ENCODE measurements at regions not wholly inside any gene's neighbourhood (a gene's known extent, or its start where the extent isn't known, plus 50 kb on each side); places are given as distances from the start of the nearest gene placed in this dataset.

DNA sequence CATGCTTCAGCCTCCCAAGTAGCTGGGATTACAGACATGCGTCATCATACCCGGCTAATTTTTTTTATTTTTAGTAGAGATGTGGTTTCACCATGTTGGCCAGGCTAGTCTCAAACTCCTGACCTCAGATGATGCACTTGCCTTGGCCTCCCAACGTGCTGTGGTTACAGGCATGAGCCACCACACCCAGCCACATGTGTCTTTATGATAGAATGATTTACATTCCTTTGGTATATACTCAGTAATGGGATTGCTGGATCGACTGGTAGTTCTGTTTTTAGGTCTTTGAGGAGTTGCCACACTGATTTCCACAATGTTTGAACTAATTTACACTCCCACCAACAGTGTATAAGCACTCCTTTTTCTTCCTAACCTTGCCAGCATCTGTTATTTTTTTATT is 276.2 kb downstream of the METTL15 start:
- DNase-seq (ENCODE audit: low spot score), result no peak

DNA sequence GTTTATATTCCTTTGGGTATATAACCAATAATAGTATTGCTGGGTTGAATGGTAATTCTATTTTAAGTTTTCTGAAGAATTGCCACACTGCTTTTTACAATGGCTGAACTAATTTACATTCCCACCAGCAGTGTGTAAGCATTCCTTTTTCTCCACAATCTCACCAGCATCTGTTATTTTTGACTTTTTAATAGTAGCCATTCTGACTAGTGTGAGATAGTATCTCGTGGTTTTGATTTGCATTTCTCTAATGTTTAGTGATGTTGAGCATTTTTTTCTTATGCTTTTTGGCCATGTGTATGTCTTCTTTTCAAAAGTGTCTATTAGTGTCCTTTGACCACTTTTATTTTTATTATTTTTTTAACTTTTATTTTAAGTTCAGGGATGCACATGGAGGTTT is 275.3 kb downstream of the METTL15 start:
- DNase-seq (ENCODE audit: low spot score), result no peak

Measured in CD4-positive, alpha-beta T cell treated with Interleukin-15 for 4 hours (primary cell).